ENCODE measurements at regions not wholly inside any gene's neighbourhood (a gene's known extent, or its start where the extent isn't known, plus 50 kb on each side); places are given as distances from the start of the nearest gene placed in this dataset.

DNA sequence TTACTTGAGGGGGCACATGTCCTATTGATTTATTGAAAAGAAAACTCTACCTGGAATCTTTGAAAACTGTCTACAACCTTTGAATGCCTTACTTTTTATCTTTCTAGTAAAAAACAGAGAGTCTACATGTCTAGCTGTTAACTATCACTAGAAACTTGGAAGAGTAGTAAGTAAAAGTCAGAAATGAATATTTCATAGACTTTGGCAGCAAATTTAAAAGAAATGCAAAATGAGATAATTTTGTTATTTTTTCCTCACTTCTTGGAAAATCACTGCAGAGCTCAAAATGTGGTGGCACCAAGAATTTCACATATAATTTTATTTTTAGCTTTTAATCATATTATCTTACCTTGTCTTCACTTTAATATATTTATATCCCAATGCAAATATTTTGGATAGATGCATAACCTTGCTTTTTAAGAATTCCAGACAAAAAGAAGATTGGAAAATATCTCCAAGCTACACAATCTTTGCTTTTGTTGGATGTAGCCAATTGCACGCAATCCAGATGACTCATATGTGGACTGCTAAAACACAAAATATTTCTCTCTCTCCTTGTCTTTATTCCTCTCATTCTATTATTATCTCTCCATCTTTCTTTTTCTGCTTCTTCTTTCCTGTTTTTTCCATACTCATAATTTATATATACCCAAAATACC is 92.2 kb upstream of the DSEL start:
- no peak for TF ChIP-seq CTCF (IDR thresholded peaks at IDR 0.05)
- no peak for TF ChIP-seq EP300 (IDR thresholded peaks at IDR 0.05)
